B cell (primary cell): ENCODE measurements at regions not wholly inside any gene's neighbourhood (a gene's known extent, or its start where the extent isn't known, plus 50 kb on each side); places are given as distances from the start of the nearest gene placed in this dataset.

Experiments used
- ATAC-seq: fragments of 200-7000 bp; cut with Tn5 transposase; one replicate; pipeline ENCODE4 v1.10.0; 2021; ENCODE audit warnings: low read depth, mild to moderate bottlenecking, moderate number of reproducible peaks, moderate library complexity
- CTCF ChIA-PET: fragments of 350-600 bp; sonication (Branson Sonifier 250); formaldehyde crosslinking; loops from one replicate; lab custom pipeline; 2021; ENCODE audit warnings: antibody characterized with exemption, inconsistent platforms; lab: Charles Lee
- POLR2A ChIA-PET: fragments of 350-600 bp; sonication (Branson Sonifier 250); formaldehyde crosslinking; loops from one replicate; lab custom pipeline; 2021; ENCODE audit warnings: antibody characterized with exemption; lab: Charles Lee
- DNase-seq: peaks from one replicate; pipeline ENCODE4 v3.0.0; 2013
- H2AFZ ChIP-seq: 2 replicates; pipeline ENCODE4 v1.6.1; 2012; ENCODE audit warnings: mild to moderate bottlenecking, low read depth, low read length; ENCODE audit not compliant: insufficient read depth, poor library complexity, severe bottlenecking
- H3K27ac ChIP-seq, 2 donors: 1 replicate in 1 of 2; 2 replicates in 1 of 2; pipeline ENCODE4 v1.5.1; 2012 to 2013; ENCODE audit warnings: low read length in 2 of 2, mild to moderate bottlenecking in 2 of 2, moderate library complexity in 1 of 2
- H3K27me3 ChIP-seq, 4 experiments: fragments of 200-600 bp in 1 of 4; sonication (generic) in 1 of 4; replicated peaks in 1 of 4; 1 replicate in 2 of 4; 2 replicates in 2 of 4; pipeline versions ENCODE4 v1.6.1 to v1.7.0; 2013 to 2016; ENCODE audit warnings: low read length in 3 of 4, mild to moderate bottlenecking in 2 of 4, mixed read lengths in 1 of 4, moderate library complexity in 1 of 4; ENCODE audit not compliant: insufficient read depth in 4 of 4, control insufficient read depth in 3 of 4; ENCODE audit errors: control extremely low read depth in 1 of 4
- H3K36me3 ChIP-seq, 2 experiments: replicated peaks in 1 of 2; 1 replicate in 1 of 2; 2 replicates in 1 of 2; pipeline versions ENCODE4 v1.6.1 to v1.7.1; 2013; ENCODE audit warnings: low read length in 1 of 2; ENCODE audit not compliant: insufficient read depth in 2 of 2, control insufficient read depth in 1 of 2; ENCODE audit errors: control extremely low read depth in 1 of 2, extremely low read depth in 1 of 2
- H3K4me1 ChIP-seq, 2 donors: fragments of 200-600 bp in 1 of 2; sonication (generic) in 1 of 2; 1 replicate in 1 of 2; 2 replicates in 1 of 2; pipeline versions ENCODE4 v1.5.1 to v1.6.1; 2013 to 2017; ENCODE audit warnings: low read length in 2 of 2; ENCODE audit not compliant: control insufficient read depth in 2 of 2, insufficient read depth in 2 of 2
- H3K4me2 ChIP-seq: replicated peaks from 2 replicates; pipeline ENCODE3; 2012; ENCODE audit warnings: mild to moderate bottlenecking, low read depth, low read length; ENCODE audit not compliant: poor library complexity, severe bottlenecking
- H3K4me3 ChIP-seq, 5 experiments: fragments of 200-600 bp in 1 of 5; sonication (generic) in 1 of 5; 1 replicate in 3 of 5; 2 replicates in 2 of 5; pipeline versions ENCODE4 v1.5.1 to v1.7.0; 2011 to 2016; ENCODE audit warnings: low read length in 4 of 5, mild to moderate bottlenecking in 4 of 5, low read depth in 2 of 5, control low read depth in 1 of 5, moderate library complexity in 1 of 5; ENCODE audit not compliant: insufficient read depth in 1 of 5; ENCODE audit errors: control extremely low read depth in 1 of 5, extremely low read depth in 1 of 5
- H3K79me2 ChIP-seq: fragments of 200-600 bp; sonication (generic); one replicate; pipeline ENCODE4 v1.6.0; 2016; ENCODE audit warnings: low read length; ENCODE audit not compliant: control insufficient read depth, insufficient read depth
- H3K9ac ChIP-seq: fragments of 200-600 bp; sonication (generic); 2 replicates; pipeline ENCODE4 v1.6.1; 2017; ENCODE audit warnings: mild to moderate bottlenecking, low read length, moderate library complexity
- H3K9me3 ChIP-seq, 3 donors: one replicate each; pipeline versions ENCODE4 v1.6.1 to v1.7.1; 2013; ENCODE audit warnings: low read length in 2 of 3; ENCODE audit not compliant: control insufficient read depth in 2 of 3, insufficient read depth in 1 of 3; ENCODE audit errors: control extremely low read depth in 1 of 3
- H4K20me1 ChIP-seq: 2 replicates; pipeline ENCODE4 v1.6.0; 2012; ENCODE audit warnings: mild to moderate bottlenecking, low read length; ENCODE audit not compliant: insufficient read depth, control insufficient read depth, poor library complexity, severe bottlenecking
- H3K27ac Mint-ChIP-seq: one replicate; pipeline ENCODE4 v1.8.0; 2021; ENCODE audit warnings: mixed read lengths
- H3K27me3 Mint-ChIP-seq: one replicate; pipeline ENCODE4 v1.8.0; 2021; ENCODE audit warnings: mixed read lengths
- H3K4me1 Mint-ChIP-seq: one replicate; pipeline ENCODE4 v1.8.0; 2021; ENCODE audit warnings: mixed read lengths
- H3K4me3 Mint-ChIP-seq: one replicate; pipeline ENCODE4 v1.8.0; 2021; ENCODE audit warnings: mixed read lengths
- H3K9me3 Mint-ChIP-seq: one replicate; pipeline ENCODE4 v1.8.0; 2022; ENCODE audit warnings: mixed read lengths; ENCODE audit not compliant: insufficient read depth
- EZH2 ChIP-seq: IDR thresholded peaks from 2 replicates; pipeline ENCODE4 v1.6.1; 2012; ENCODE audit warnings: borderline replicate concordance, low read depth, mild to moderate bottlenecking, moderate library complexity, low read length; ENCODE audit not compliant: insufficient read depth, poor library complexity, severe bottlenecking
- WGBS: methylation state at CpG from one replicate; pipeline ENCODE4 v1.1.5; 2013; ENCODE audit warnings: missing lambda C conversion rate; ENCODE audit not compliant: insufficient coverage; 5-methylcytosine and 5-hydroxymethylcytosine counted together
- intact Hi-C: fragments of 100-400 bp; cut with micrococcal nuclease; formaldehyde crosslinking; loops from one replicate; pipeline ENCODE4 v1.10.0; 2022
- TF ChIP-seq, protein P1 (sequence below): fragments of 200-600 bp; IDR thresholded peaks from one replicate; pipeline ENCODE4 v1.8.0; 2022; ENCODE audit warnings: antibody characterized with exemption, mild to moderate bottlenecking

DNA sequence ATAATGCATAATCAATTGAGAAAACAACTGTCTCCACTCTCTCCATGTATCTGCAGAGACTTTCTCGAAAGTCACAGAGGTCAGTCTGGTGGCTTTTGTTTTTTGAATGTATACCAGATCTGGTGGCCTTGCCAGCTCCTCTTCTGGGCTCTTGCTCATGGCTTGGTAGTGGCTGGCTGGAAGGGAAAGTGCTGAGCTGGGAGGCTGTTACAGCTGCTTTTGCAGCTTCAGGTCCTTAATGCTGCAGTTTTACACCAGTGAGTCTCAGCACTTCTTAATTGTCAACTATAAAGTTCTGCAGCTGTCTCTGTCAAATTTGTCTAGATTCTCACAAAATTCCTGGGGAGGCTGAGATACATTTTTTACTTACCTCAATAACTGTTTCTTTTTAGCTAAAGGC is 390.0 kb downstream of the GRXCR1 start:
- H3K27ac ChIP-seq = no peak overlapping the region
- H4K20me1 ChIP-seq = no peaks in the 10 kb centered on the region
- no peak overlapping the region for H3K9ac ChIP-seq
- H3K27ac Mint-ChIP-seq = no peak overlapping the region
- H3K9me3 ChIP-seq = no peaks in the 10 kb centered on the region
- ChIA-PET POLR2A (no interaction called here), CTCF (no interaction called here)
- ATAC-seq (no peak), DNase-seq (no peak)
- no peak overlapping the region for H3K4me3 ChIP-seq
- 83% methylated on average over 1 of the region's 1 CpG for WGBS
- H3K4me2 ChIP-seq = no peak overlapping the region
- no peaks in the 10 kb centered on the region for H3K27me3 ChIP-seq
- no peak overlapping the region for H2AFZ ChIP-seq
- TF ChIP-seq, protein P1, sequence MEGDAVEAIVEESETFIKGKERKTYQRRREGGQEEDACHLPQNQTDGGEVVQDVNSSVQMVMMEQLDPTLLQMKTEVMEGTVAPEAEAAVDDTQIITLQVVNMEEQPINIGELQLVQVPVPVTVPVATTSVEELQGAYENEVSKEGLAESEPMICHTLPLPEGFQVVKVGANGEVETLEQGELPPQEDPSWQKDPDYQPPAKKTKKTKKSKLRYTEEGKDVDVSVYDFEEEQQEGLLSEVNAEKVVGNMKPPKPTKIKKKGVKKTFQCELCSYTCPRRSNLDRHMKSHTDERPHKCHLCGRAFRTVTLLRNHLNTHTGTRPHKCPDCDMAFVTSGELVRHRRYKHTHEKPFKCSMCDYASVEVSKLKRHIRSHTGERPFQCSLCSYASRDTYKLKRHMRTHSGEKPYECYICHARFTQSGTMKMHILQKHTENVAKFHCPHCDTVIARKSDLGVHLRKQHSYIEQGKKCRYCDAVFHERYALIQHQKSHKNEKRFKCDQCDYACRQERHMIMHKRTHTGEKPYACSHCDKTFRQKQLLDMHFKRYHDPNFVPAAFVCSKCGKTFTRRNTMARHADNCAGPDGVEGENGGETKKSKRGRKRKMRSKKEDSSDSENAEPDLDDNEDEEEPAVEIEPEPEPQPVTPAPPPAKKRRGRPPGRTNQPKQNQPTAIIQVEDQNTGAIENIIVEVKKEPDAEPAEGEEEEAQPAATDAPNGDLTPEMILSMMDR = no peak
- no peaks in the 10 kb centered on the region for H3K9me3 Mint-ChIP-seq
- no peaks in the 10 kb centered on the region for H3K4me1 Mint-ChIP-seq
- no peaks in the 10 kb centered on the region for H3K27me3 Mint-ChIP-seq
- intact Hi-C loops = no loop called here
- no peaks in the 10 kb centered on the region for H3K79me2 ChIP-seq
- no peaks in the 10 kb centered on the region for H3K4me1 ChIP-seq
- H3K4me3 Mint-ChIP-seq = no peak overlapping the region
- no peaks in the 10 kb centered on the region for H3K36me3 ChIP-seq

DNA sequence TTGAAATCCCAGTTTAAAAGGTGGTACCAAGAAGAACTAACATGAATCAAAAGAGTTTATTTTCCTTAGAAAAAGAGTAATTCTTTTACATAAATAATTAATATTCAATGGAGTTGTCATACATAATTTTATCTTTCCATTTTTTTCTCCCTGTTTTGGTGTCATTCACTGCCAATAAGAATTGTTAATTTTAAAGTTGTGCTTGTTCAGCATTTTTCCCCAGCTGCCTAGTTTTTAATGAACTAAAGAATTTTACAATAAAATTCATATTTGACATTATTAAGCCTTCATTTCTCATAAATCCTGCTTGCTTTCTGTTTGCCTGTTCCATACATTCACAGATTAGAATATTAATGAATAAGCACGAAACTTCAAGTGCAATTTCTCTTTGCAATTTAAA is 393.6 kb downstream of the GRXCR1 start:
- H3K27me3 ChIP-seq = no peaks in the 10 kb centered on the region
- no peaks in the 10 kb centered on the region for H4K20me1 ChIP-seq
- no peak overlapping the region for H3K27ac ChIP-seq
- Mint-ChIP-seq H3K4me1 (no peaks in the 10 kb centered on the region), H3K27me3 (no peaks in the 10 kb centered on the region), H3K9me3 (no peaks in the 10 kb centered on the region), H3K27ac (no peak overlapping the region), H3K4me3 (no peak overlapping the region)
- H3K4me3 ChIP-seq = no peak overlapping the region
- no peaks in the 10 kb centered on the region for H3K79me2 ChIP-seq
- no peak overlapping the region for H3K9ac ChIP-seq
- intact Hi-C loops = no loop called here
- H3K4me2 ChIP-seq = no peak overlapping the region
- H3K4me1 ChIP-seq = no peaks in the 10 kb centered on the region
- WGBS = no CpG with 5 or more reads among the region's 1 CpG
- H3K9me3 ChIP-seq = no peaks in the 10 kb centered on the region
- no peaks in the 10 kb centered on the region for H3K36me3 ChIP-seq
- POLR2A ChIA-PET = no interaction called here
- no peak for TF ChIP-seq EZH2
- TF ChIP-seq, protein P1 = no peak
- CTCF ChIA-PET = no interaction called here
- no peak overlapping the region for H2AFZ ChIP-seq
- ATAC-seq = no peak
- DNase-seq = no peak
